GM12878 (cell line): ENCODE measurements at regions not wholly inside any gene's neighbourhood (a gene's known extent, or its start where the extent isn't known, plus 50 kb on each side); places are given as distances from the start of the nearest gene placed in this dataset.

Source experiments
- ATAC-seq: fragments of 200-7000 bp; cut with Tn5 transposase; 3 replicates; pipeline ENCODE4 v1.9.1; 2020; ENCODE audit warnings: mild to moderate bottlenecking, moderate library complexity
- BruUV-seq: library from RNA; stranded (reverse); fragments of 400-500 nt; replicated peaks from 2 replicates; lab custom pipeline; 2021; lab: Mats Ljungman, UMichigan
- CTCF ChIA-PET: fragments of 300-600 bp; sonication (Branson Sonifier 250); formaldehyde crosslinking; extraction: SDS; loops from one replicate; lab custom pipeline; 2021; ENCODE audit warnings: inconsistent platforms; lab: Yijun Ruan, JAX
- POLR2A ChIA-PET: fragments of 350-600 bp; formaldehyde crosslinking; extraction: SDS; loops from one replicate; lab custom pipeline; 2021; ENCODE audit warnings: inconsistent platforms; lab: Charles Lee
- RAD21 ChIA-PET: fragments of 300-600 bp; sonication (Branson Sonifier 250); formaldehyde crosslinking; loops from one replicate; lab custom pipeline; 2023; ENCODE audit warnings: antibody characterized with exemption; ENCODE audit not compliant: unreplicated experiment; lab: Charles Lee
- SMC1A ChIA-PET: fragments of 300-600 bp; sonication (Branson Sonifier 250); formaldehyde crosslinking; loops from one replicate; lab custom pipeline; 2023; ENCODE audit not compliant: unreplicated experiment, uncharacterized antibody; lab: Charles Lee
- DNase-seq: peaks from one replicate; pipeline ENCODE4 v3.0.0-alpha.2; 2011; ENCODE audit warnings: low read depth, low spot score
- FAIRE-seq: peaks from 3 replicates; lab custom pipeline; 2011; peaks lifted over from hg19 to GRCh38; lab: Jason Lieb, UNC
- H2AFZ ChIP-seq: 2 replicates; pipeline ENCODE4 v1.6.0; 2011; ENCODE audit warnings: low read depth, low read length, control low read depth; ENCODE audit not compliant: control insufficient read depth
- H3K27ac ChIP-seq: 2 replicates; pipeline ENCODE4 v1.5.1; 2011; ENCODE audit warnings: control low read depth; ENCODE audit not compliant: control insufficient read depth, insufficient read depth
- H3K27me3 ChIP-seq, 2 experiments: replicated peaks in 1 of 2; 2 replicates each; pipeline versions ENCODE4 v1.6.0 to v1.6.1; 2011; ENCODE audit warnings: low read length in 1 of 2; ENCODE audit not compliant: control insufficient read depth in 2 of 2, insufficient read depth in 2 of 2
- H3K36me3 ChIP-seq, 2 experiments: 2 replicates each; pipeline ENCODE4 v1.5.1; 2011; ENCODE audit warnings: low read length in 1 of 2; ENCODE audit not compliant: control insufficient read depth in 2 of 2, insufficient read depth in 2 of 2
- H3K4me1 ChIP-seq: 2 replicates; pipeline ENCODE4 v1.6.1; 2011; ENCODE audit warnings: mild to moderate bottlenecking, low read length, moderate library complexity, mixed read lengths; ENCODE audit not compliant: control insufficient read depth, insufficient read depth
- H3K4me2 ChIP-seq: 2 replicates; pipeline ENCODE4 v1.6.0; 2011; ENCODE audit warnings: control low read depth; ENCODE audit not compliant: control insufficient read depth, insufficient read depth
- H3K4me3 ChIP-seq: fragments of 200-600 bp; sonication (generic); 2 replicates; pipeline ENCODE4 v1.5.1; 2016
- H3K79me2 ChIP-seq: 2 replicates; pipeline ENCODE4 v1.6.0; 2011; ENCODE audit warnings: low read length; ENCODE audit not compliant: control insufficient read depth, insufficient read depth
- H3K9ac ChIP-seq: 2 replicates; pipeline ENCODE4 v1.8.0; 2011; ENCODE audit warnings: low read length, control low read depth, mixed read lengths; ENCODE audit not compliant: control insufficient read depth, insufficient read depth
- H3K9me3 ChIP-seq: replicated peaks from 3 replicates; pipeline ENCODE4 v1.5.1; 2011; ENCODE audit warnings: mild to moderate bottlenecking, low read length; ENCODE audit not compliant: control insufficient read depth, insufficient read depth
- H4K20me1 ChIP-seq: 2 replicates; pipeline ENCODE4 v1.6.0; 2011; ENCODE audit not compliant: control insufficient read depth, insufficient read depth
- FOXK2 ChIP-seq: fragments of 450-650 bp; IDR thresholded peaks from 2 replicates; pipeline ENCODE4 v1.6.1; 2017; ENCODE audit warnings: mild to moderate bottlenecking, moderate library complexity
- HCFC1 ChIP-seq: fragments of 150-350 bp; IDR thresholded peaks from 2 replicates; pipeline ENCODE4 v1.6.1; 2014; ENCODE audit warnings: low read length
- LARP7 ChIP-seq: fragments of 450-650 bp; IDR thresholded peaks from 2 replicates; pipeline ENCODE4 v1.6.1; 2017; ENCODE audit warnings: mild to moderate bottlenecking
- NR2F1 ChIP-seq: fragments of 450-650 bp; conservative IDR thresholded peaks from 2 replicates; pipeline ENCODE4 v1.6.1; 2017; ENCODE audit warnings: mild to moderate bottlenecking
- POU2F2 ChIP-seq: IDR thresholded peaks from 3 replicates; pipeline ENCODE4 v1.6.1; 2011; ENCODE audit warnings: low read depth, mild to moderate bottlenecking, low read length, borderline replicate concordance
- PRDM15 ChIP-seq: fragments of 450-650 bp; formaldehyde crosslinking; IDR thresholded peaks from 2 replicates; pipeline ENCODE4 v1.4.0; 2020; ENCODE audit warnings: mild to moderate bottlenecking, moderate library complexity
- RB1 ChIP-seq: fragments of 450-650 bp; formaldehyde crosslinking; IDR thresholded peaks from 2 replicates; pipeline ENCODE4 v1.6.1; 2017; ENCODE audit warnings: mild to moderate bottlenecking, borderline replicate concordance
- RBBP5 ChIP-seq: fragments of 200-600 bp; sonication (generic); conservative IDR thresholded peaks from 2 replicates; pipeline ENCODE4 v1.6.1; 2016
- ZNF217 ChIP-seq: fragments of 450-650 bp; IDR thresholded peaks from 2 replicates; pipeline ENCODE4 v1.6.1; 2017; ENCODE audit warnings: antibody characterized with exemption, mild to moderate bottlenecking
- ZNF687 ChIP-seq: fragments of 450-650 bp; IDR thresholded peaks from 2 replicates; pipeline ENCODE4 v1.6.1; 2017; ENCODE audit warnings: mild to moderate bottlenecking, moderate library complexity
- WGBS: methylation state at CpG from one replicate; pipeline ENCODE4 v1.1.6; 2016; ENCODE audit warnings: low lambda C conversion rate; ENCODE audit not compliant: insufficient replicate concordance, insufficient coverage; ENCODE audit errors: missing lambda C conversion rate; 5-methylcytosine and 5-hydroxymethylcytosine counted together
- in situ Hi-C: fragments of 300-500 bp; cut with MboI; formaldehyde crosslinking; loops from 9 replicates; pipeline ENCODE4 v1.14.3; 2018; ENCODE audit warnings: mixed read lengths
- intact Hi-C: fragments of 100-400 bp; cut with micrococcal nuclease; formaldehyde crosslinking; loops from one replicate; pipeline ENCODE4 v1.14.2; 2022; ENCODE audit not compliant: unreplicated experiment
- TF ChIP-seq, protein P1 (sequence below): IDR thresholded peaks from 2 replicates; pipeline ENCODE4 v1.6.1; 2012; ENCODE audit warnings: low read depth, low read length, improper control_type of control experiment

GRCh38 chr4:163726641-163727040 is 232.2 kb downstream of the TMA16 start:
- H3K27ac ChIP-seq = no peak overlapping the region
- ChIA-PET SMC1A (interaction anchor here (0.6 kb wide), 1 partner anchor 1380 kb away, joined by 3 read pairs; no protein-coding TSS in a partner anchor), CTCF (no interaction called here), RAD21 (no interaction called here), POLR2A (no interaction called here)
- ATAC-seq = no peak
- BruUV-seq = no TSS peak
- intact Hi-C loops (no loop called here), in situ Hi-C loops (no loop called here)
- no peak overlapping the region for H3K9ac ChIP-seq
- no peaks in the 10 kb centered on the region for H3K9me3 ChIP-seq
- H3K27me3 ChIP-seq = no peaks in the 10 kb centered on the region
- H3K79me2 ChIP-seq = no peaks in the 10 kb centered on the region
- DNase-seq = no peak
- no peak for FAIRE-seq
- H3K4me2 ChIP-seq = no peak overlapping the region
- H2AFZ ChIP-seq = no peak overlapping the region
- H4K20me1 ChIP-seq = no peaks in the 10 kb centered on the region
- no peaks in the 10 kb centered on the region for H3K4me1 ChIP-seq
- WGBS = 15% methylated on average over 2 of the region's 2 CpGs
- H3K36me3 ChIP-seq = no peaks in the 10 kb centered on the region
- no peak overlapping the region for H3K4me3 ChIP-seq
- TF ChIP-seq RB1 (no peak), NR2F1 (no peak), LARP7 (no peak), FOXK2 (no peak), ZNF687 (no peak), RBBP5 (no peak), PRDM15 (CRISPR knock-in tag) (no peak), HCFC1 (no peak), ZNF217 (no peak), POU2F2 (no peak)
- TF ChIP-seq, protein P1, sequence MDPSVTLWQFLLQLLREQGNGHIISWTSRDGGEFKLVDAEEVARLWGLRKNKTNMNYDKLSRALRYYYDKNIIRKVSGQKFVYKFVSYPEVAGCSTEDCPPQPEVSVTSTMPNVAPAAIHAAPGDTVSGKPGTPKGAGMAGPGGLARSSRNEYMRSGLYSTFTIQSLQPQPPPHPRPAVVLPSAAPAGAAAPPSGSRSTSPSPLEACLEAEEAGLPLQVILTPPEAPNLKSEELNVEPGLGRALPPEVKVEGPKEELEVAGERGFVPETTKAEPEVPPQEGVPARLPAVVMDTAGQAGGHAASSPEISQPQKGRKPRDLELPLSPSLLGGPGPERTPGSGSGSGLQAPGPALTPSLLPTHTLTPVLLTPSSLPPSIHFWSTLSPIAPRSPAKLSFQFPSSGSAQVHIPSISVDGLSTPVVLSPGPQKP = no peak
